ENCODE measurements at regions not wholly inside any gene's neighbourhood (a gene's known extent, or its start where the extent isn't known, plus 50 kb on each side); places are given as distances from the start of the nearest gene placed in this dataset.

DNA sequence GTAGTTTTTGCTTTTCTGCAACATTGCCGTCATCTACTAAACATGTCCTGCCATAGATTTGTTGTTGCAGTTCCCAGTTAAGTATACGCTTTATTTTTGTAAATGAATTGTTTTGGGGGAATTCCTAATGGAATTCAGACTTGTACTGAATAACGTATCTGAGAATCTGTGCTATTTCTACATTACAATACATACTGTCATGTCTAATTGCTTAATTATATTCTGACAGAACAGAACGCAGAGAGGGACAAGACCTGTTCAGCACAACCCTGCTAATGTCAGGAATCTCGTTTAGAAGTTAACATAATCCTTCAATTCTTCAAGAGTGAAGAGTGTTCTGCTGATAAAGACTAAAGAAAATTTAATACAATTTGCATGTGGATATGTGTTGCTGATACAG lies 861.1 kb upstream of the KLHL1 start:
- DNase-seq = no peak

DNA sequence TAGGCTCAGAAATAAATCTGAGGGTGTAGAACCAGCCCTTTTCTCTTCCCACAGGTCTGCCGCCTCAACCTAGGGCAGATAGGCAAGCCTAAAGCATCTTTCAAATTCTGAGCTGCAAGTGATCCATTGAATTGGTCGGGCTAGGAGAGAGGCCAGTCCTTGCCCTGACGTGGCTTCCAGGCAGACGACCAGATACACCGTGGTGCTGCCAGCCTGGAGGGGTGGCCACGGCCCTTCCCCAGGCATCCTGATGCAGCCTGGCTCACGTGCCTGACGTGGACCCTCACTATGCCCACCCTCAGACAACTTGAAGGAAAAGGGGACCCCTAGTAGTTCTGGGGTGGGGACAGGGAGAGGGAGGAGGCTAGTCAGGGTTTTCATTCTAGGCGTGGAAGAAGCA lies 859.3 kb upstream of the KLHL1 start:
- DNase-seq = no peak

DNA sequence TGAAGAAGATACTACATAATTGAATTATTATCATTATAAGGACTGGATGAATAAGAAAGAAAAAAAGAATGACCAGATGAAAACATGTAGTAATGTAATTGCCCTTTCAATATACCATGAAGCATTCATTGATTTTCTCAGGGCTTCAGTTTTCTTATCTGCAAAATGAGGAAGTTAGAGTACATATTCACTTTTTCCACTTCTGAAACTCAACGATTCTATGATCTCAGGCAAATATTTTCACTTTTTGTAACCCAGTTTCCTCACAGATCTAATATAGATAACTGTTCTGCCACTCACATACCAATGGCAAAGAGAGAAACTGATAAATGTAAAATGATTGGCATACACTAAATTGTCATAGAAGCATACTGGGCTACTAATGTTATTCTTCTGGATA lies 856.6 kb upstream of the KLHL1 start:
- no peak for DNase-seq

DNA sequence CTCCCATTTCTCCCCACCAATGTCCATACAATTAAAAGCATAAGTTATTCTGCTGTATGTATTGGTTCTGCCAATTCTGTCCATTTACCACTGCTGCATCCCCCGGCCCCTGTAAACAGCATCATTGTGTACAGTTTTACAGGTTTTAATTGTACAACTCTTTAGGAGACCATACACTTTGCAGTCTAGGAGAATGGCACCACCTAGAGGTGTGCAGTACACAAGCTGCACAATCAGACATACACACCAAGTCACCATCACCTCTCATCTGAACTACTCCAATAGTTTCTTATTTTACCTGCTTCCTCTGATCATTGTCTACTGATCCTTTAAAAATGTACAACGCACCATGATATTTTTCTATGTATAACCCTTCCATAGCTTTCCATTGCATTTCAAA lies 855.9 kb upstream of the KLHL1 start:
- no peak for DNase-seq

DNA sequence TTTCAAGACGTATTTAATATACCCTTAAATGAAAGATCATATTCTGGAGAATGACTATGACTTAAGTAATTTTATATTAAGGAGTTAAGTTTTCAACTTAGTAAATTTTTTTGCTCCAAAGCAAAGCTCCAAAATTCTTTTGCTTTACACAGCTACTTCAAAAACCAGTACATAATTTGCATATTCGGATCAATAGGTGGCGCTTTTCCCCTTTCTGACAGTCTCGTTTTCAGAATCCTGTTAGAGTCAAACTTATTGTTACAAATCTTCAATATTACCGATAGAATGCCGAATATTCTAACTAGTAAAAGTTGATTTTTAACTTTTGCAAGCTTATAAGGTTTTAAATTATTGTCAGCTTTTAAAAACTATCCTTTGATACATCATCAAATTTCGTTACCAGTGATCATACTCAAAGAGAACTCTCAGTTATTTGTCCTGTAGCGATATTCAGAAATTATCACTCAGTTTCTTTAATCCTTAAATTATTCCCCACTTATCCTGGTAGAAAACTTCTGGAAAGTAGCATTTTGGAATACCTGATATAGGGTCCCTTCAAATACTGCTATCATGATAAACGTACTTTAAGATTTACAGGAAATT lies 852.7 kb upstream of the KLHL1 start:
- no peak for DNase-seq

DNA sequence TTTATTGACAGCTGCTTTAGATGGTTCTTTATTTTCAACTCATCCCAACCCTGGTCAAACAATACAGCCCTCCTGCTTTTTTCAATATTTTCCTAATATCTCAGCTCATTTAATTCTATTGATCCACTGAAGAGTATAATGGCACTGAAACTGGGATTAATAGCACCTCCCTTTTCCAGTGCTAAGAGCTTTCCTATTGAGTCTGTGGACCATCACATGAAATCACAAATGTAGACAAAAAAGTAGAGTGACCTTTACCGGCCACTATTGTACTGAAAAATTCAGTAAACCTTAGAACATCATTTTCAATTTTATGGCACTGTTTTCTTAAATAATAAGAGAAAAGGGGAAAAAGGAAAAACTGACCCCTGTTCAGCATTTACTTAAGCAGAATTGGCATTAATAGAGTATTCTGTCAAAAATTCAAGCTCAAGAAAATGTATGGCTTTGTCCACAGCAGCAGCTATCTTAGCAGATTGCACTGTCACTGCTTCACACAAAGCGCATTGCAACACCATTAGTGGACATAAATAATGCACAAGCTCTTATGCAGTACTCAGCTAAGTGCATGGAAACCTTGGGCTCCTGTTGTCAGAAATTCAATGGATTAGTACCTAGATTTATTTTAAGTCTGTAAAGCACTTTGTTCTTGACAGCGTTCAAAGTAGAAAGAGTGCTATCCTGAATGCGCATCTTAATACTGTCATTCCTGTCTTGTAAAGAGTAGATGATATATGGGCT lies 851.0 kb upstream of the KLHL1 start:
- no peak for DNase-seq

DNA sequence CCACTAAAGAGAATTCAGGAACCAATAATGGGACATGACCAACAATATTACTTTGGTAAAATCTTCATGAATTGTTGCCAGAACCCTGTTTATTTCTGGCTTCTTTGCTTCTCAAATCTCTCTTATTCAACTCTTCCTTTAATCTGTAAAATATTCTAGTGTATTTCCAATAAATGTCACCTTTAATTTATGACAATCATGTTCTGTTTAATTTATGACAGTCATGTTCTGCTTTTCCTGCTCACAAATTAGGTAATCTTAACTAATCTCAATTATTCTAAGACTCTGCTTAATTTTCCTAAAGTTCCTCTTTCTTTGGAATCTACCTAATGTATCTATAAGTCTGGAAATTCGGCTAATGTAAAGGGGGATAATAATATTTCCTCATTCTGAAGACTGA lies 847.6 kb upstream of the KLHL1 start:
- no peak for DNase-seq

DNA sequence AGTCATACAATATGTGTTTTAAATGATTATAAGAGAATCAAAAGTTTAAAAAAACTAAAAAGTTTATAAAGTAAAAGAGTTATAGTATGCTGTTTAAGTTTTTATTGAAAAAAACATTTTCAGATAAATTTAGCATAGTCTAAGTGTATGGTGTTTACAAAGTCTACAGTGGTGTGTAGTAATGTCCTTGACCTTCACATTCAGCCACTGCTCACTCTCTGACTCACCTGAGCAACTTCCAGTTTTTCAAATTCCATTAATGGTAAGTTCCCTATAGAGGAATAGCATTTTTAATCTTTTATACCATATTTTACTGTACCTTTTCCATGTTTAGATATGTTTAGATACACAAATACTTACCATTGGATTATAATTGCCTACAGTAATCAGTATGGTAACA lies 842.4 kb upstream of the KLHL1 start:
- no peak for DNase-seq

DNA sequence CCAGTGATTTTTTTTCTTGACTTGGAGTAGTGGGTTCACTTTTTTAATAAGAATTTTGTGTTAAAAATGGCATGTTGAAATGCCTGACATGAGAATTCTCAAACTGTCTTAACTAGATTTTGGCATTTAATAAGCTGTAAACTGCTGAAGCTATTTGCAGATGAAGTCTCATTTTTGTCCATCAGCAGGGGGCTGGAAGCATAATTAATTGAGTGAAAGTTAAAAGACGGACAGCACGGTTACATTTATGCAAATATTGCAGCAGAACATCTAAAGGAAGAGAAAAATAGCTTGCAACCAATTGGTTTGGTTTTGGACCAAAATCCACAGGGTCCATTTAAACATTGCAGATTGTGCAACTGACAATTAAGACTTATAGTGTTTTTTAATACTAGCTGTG lies 837.3 kb upstream of the KLHL1 start:
- no peak for DNase-seq

DNA sequence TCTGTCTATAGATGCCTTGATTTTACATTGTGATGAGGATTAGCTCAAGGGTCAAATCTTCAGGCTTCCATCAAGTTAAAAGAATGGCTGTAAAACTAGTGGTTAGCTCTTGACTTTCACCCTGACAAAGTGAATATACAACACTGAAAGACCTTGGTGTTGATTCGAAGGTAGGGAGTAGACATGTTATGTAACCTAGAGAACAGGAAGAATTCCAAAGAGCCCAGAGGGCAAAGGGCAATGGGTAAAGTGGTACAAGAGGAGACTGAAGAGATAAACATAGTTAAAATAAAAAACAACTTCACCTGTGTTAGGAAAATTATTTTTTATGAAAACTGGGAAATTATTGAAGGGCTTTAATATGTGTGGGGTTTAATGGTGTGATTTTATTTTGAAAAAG lies 833.2 kb upstream of the KLHL1 start:
- no peak for DNase-seq

DNA sequence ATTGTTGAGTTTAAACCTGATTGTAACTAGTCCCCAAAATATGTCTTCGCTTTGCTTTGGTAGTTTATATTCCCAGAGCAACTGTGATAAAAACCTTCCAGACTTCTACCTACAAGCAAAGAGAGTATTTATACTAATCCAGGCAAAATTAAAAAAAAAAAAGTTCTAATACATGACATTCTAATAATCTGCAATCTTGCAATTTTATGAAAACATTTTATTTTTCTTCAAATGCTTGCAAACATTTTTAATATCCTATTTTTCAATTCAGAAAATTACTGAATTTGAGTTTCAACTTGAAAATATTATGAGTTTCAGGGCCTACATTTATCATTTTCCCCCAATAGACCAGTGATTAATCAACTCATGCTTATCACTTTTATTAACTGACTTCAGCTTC lies 830.2 kb upstream of the KLHL1 start:
- no peak for DNase-seq

DNA sequence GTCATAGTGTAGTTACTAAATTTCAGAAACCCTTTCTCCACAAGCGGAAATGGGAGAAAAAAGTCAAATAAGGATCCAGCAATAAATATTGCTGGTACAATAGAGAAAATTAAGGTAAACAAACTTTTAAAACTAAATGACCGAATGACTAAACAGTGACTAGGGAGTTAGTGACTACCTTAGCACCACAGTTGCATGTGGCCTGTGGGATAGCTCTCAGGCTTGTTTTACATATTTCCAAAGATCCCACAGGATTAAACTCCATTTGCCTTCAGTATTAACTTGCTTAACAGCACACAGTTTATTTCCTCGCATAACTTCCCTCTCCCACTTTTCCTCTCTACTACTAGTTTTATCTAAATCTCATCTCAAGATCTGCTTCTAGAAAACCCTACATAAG lies 824.3 kb upstream of the KLHL1 start:
- no peak for DNase-seq

DNA sequence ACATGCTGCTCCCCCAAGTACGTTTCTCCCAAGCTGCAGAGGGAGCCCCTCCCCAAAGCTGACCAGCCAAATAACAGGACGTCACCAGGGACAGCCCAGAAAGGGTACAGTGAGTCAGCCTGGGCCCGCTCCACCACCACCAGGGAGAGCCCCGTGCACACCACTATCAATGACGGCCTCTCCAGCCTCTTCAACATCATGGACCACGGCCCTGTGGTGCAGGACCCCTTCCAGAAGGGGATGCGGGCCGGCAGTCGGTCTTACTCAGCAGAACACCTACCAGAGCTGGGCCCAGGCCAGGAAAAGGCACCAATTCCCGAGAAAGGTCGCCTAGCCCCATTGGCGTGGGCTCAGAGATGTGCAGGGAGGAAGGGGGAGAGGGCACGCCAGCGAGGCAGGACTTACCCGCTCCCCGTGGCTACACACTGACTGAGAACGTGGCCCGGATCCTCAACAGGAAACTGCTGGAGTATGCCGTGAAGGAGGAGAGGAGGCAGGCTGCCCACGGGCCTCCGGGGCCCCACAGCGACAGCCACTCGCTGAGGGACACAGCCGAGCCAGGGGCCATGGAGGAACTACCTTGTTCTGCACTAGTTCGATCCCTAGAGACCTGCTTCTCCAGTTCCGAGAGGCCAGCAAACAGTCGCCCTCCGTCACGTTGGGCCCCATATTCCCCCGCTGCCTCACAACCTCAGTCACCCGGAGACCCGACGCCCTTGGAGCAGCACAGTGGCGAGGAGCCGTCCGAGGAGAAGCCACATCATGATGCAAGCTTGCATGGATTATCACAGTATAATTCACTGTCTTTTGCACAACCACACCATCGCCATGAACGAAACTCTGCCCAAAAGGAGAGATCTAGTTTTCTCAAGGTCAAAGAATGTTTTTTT lies 815.9 kb upstream of the KLHL1 start:
- no peak for DNase-seq

DNA sequence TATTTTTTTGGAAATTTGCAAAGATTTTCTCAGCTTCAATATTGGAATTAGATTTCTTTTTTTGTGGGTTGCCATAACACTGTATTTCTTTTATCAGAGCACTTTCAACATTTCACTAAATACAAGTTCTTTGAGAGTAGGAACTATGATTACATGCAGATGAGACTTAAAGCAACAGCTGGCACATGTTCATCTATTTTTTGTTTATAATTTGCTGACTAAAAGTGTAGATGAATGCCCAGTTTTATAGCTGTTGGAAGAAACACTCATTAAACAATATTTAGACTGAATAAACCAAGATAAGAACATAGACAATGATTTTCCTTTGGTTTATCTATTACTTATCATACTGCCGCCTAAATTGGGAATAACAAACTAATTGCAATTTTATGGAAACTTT lies 803.0 kb upstream of the KLHL1 start:
- no peak for DNase-seq

DNA sequence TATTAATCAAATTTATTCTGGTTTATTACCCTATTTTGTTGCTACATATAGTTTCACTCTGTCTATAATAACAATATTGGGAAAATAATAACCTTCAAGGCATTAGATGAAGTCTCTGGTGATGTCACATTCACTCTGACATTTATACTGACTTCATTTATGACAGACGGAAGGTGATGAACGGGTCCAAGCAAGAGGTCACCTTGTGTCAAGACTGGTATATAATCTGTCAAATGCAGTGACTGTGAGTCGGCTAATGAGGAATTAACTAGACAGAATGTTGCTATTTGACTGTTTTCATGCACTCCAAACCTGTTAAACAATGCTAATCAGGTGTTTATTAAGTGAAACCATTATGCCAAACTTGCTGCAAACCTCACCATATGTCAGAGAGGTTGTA lies 800.5 kb upstream of the KLHL1 start:
- no peak for DNase-seq

DNA sequence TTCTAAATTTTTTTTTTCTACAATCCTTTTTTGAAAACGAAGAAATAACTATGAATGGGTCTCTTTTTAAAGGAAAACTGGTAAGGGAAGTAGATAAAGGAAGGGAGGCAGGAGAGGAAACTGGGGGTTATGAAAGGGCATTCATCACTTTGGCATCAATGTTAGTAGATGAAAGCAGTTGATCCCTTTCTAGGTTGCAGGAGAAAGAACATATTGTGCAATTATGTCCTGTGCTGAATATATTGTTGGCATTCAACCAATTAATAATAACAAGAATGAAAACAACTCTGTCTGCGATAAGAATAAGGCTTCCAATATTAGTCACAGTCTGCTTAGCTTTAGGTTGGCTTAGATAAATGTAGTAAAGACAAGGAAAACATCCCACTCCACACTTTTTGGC lies 796.8 kb upstream of the KLHL1 start:
- no peak for DNase-seq

DNA sequence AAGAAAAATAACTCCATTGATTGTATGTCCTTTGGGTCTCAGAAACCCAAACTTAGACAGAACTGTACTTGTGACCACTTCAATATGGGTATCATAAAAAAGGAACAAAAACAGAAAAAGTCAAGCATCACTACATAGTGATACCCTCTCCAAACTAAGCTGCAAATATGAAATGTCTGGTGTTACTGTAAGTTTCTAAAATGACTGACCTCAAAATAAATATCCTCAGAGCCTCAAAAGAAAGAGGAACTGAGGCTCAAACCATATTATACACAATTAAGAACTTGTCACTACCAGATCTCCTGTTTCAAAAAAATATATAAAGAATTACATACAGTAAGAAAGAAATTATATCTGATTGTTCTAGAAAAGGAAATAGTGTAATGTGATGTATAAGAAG lies 787.9 kb upstream of the KLHL1 start:
- DNase-seq = no peak

DNA sequence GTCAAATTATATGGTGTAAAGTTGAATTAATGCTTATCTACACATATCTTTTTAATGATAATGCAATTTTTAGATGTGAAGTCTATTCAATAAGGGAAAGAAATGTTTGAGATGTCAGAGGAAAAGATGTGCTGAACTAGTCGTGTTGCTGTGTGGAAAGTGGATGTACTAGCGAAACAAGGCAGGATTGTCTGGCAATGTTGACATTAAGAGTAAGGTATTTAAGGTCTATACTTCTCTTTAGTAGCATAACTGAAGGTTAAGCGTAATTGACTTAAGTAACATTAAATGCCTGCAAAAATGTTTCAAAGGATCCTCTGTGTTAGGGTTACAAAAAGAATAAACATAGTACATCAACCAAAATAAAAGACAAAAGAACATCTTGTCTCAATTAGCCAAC lies 787.3 kb upstream of the KLHL1 start:
- DNase-seq = no peak

DNA sequence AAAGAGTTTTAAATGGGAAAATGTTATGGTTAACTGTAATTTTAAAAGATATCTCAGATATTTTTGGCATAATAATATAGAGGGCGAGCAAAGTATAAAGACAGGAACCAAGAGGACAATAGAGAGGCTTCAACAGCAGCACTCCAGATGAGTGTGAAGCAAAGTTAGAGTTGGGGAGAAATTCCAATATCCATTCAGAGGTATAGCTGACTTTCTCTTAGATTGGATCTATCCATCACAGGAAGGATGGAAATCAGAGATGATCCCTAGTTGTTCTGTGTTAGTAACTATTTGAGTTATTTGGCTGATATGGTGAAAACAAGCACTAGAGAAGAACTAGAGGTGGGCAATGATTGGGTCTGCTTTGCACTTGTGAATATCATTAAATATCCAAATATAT lies 786.0 kb upstream of the KLHL1 start:
- DNase-seq = no peak

DNA sequence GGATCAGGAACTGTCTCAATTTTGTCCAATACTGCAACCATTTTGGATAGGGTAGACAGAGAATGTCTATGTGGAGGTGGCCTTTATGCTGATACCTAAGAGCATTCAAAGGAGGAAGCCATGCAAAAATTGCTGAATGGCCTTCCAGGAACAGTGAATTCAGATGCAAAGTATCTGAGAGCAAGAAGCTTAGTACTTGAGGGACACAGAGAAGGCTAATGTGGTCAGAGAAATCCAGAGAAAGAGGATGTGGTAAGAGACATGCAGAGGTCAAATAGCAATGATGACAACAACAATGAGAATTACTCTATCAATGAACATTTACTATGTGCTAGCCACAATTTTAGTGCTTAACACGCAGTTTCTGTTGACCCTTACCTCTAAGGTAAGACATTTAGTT lies 785.6 kb upstream of the KLHL1 start:
- no peak for DNase-seq

DNA sequence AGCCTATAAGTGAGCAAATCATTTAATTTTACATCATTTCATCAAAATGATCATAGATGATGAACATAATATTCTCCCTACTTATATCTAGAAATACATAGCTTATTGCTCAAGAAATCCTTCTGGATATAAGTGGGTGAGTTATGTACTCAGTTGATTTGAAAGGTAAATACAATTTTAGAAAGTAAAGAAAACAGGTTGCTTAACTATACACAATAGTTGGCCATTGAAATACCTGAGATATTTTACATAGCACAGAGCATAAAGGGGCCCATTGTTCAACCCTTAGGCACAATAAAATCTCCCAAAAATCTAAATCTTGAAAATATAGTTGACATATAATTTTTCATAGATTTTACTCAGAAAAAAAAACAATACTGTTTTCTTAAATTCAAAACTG lies 782.0 kb upstream of the KLHL1 start:
- no peak for DNase-seq

DNA sequence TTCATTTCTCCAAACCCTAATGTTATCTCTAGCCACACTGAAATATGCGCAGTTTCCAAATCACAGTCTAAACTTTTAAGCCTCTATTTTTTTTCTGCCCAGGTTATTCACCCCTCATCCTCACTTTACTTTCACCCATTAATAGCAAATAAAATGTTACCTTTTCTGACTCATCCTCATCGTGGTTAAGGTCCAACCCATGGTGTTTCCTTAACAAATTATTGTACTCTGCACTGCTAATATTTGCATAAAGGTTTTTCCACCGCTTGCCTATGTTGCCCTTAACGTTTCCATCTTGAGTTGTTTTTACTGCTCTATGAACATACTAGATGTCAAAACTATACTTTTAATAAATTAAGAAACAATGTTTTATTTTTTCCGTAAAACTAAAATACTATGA lies 780.9 kb upstream of the KLHL1 start:
- DNase-seq = no peak

DNA sequence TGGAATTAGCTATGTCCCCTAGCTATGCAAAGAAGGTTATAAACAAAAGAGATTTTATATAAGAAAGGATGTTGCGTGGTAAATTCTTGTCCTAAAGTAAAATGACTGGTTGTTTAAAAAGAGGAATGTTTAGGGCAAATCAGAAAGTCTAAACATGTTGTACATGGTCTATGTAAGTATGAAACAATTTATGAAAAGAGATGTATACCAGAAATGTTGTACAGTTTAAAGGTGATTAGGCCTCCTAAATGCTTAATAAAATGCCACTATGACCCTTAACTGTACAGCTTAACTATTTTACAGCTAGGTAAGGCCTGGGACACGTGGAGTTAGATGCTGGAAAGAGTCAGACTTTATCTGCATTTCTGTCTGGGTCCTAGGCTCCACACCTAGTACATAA lies 775.9 kb upstream of the KLHL1 start:
- DNase-seq = no peak

DNA sequence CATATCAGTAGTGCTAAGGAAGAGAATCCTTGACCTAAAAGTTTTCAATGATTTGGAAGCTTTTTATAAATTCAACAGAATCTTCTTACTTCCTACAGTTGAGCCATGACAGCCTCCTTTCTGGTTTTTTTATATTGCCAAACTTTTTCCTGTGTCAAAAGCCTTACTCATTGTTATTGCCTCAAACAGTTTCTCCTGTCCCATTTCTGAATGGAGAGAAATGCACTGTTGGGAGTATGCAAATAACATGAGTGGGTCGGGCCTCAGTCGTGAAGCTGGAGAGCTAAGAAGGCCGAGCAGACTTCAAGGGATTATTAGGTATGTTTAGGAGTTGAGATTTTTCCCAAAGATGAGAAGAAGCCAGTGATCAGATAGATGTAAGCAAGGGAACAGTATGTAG lies 766.4 kb upstream of the KLHL1 start:
- DNase-seq = no peak
